Neural progenitor cell (in vitro differentiated cells): ENCODE measurements at regions not wholly inside any gene's neighbourhood (a gene's known extent, or its start where the extent isn't known, plus 50 kb on each side); places are given as distances from the start of the nearest gene placed in this dataset.

ENCODE experiments used
- EZH2 ChIP-seq: fragments of 200-600 bp; sonication (generic); IDR thresholded peaks from 2 replicates; pipeline ENCODE4 v1.6.1; 2017; ENCODE audit warnings: antibody characterized with exemption, mild to moderate bottlenecking, moderate library complexity
- EZH2phosphoT487 ChIP-seq: fragments of 200-600 bp; sonication (generic); IDR thresholded peaks from 2 replicates; pipeline ENCODE4 v1.6.1; 2017; ENCODE audit warnings: antibody characterized with exemption
- TF ChIP-seq, protein P1 (sequence below): fragments of 200-600 bp; sonication (generic); IDR thresholded peaks from 2 replicates; pipeline ENCODE4 v1.5.1; 2017; ENCODE audit warnings: antibody characterized with exemption, mild to moderate bottlenecking

DNA sequence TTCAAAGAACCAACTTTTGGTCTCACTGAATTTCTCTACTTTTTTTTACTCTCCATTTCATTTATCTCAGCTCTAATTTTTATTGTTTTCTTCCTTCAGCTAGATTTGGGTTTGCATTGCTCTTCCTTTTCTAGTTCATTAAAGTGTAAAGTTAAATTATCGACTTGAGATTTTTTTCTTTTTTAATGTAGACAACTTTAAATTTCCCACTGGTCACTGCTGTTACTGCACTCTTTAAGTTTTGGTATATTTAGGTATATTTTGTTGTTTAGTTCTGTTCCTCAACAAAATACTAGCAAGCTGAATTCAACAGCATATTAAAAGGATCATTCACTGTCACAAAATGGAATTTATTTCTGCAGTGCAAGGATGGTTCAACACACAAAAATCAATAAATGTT, 572.0 kb upstream of the DIAPH2 start:
- TF ChIP-seq, protein P1, sequence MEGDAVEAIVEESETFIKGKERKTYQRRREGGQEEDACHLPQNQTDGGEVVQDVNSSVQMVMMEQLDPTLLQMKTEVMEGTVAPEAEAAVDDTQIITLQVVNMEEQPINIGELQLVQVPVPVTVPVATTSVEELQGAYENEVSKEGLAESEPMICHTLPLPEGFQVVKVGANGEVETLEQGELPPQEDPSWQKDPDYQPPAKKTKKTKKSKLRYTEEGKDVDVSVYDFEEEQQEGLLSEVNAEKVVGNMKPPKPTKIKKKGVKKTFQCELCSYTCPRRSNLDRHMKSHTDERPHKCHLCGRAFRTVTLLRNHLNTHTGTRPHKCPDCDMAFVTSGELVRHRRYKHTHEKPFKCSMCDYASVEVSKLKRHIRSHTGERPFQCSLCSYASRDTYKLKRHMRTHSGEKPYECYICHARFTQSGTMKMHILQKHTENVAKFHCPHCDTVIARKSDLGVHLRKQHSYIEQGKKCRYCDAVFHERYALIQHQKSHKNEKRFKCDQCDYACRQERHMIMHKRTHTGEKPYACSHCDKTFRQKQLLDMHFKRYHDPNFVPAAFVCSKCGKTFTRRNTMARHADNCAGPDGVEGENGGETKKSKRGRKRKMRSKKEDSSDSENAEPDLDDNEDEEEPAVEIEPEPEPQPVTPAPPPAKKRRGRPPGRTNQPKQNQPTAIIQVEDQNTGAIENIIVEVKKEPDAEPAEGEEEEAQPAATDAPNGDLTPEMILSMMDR: no peak
- no peak for TF ChIP-seq EZH2phosphoT487
- no peak for TF ChIP-seq EZH2
